ENCODE measurements at regions not wholly inside any gene's neighbourhood (a gene's known extent, or its start where the extent isn't known, plus 50 kb on each side); places are given as distances from the start of the nearest gene placed in this dataset.

GRCh38 chr4:35986537-35986936, 257.8 kb downstream of the ARAP2 start:
- no peak for TF ChIP-seq CTCF (IDR thresholded peaks at IDR 0.05; ENCODE audit: insufficient read depth, low read length, poor library complexity, severe bottlenecking)
- no peak for DNase-seq (ENCODE audit: low read depth)
- no peak overlapping the region for H3K4me3 ChIP-seq (ENCODE audit: low read depth, low read length)
- no peaks in the 10 kb centered on the region for H3K36me3 ChIP-seq (ENCODE audit: control insufficient read depth, insufficient read depth, low read length)
- no peaks in the 10 kb centered on the region for H3K27me3 ChIP-seq (ENCODE audit: control insufficient read depth, insufficient read depth, low read length)

- DNase-seq (ENCODE audit: low read depth) = no peak
- TF ChIP-seq CTCF (IDR thresholded peaks at IDR 0.05; ENCODE audit: insufficient read depth, low read length, poor library complexity, severe bottlenecking) = no peak
- H3K4me3 ChIP-seq (ENCODE audit: low read depth, low read length) = no peak overlapping the region
Observed at GRCh38 chr4:35993606-35994005, 250.7 kb downstream of the ARAP2 start.

GRCh38 chr4:36000941-36001557, 243.3 kb downstream of the ARAP2 start:
- H3K36me3 ChIP-seq (ENCODE audit: control insufficient read depth, insufficient read depth, low read length) = no peaks in the 10 kb centered on the region
- no peak for TF ChIP-seq CTCF (IDR thresholded peaks at IDR 0.05; ENCODE audit: insufficient read depth, low read length, poor library complexity, severe bottlenecking)
- no peak for DNase-seq (ENCODE audit: low read depth)
- no peak overlapping the region for H3K4me3 ChIP-seq (ENCODE audit: low read depth, low read length)
- H3K27me3 ChIP-seq (ENCODE audit: control insufficient read depth, insufficient read depth, low read length) = no peaks in the 10 kb centered on the region

More at GRCh38 chr4:35993606-35994005, 250.7 kb downstream of the ARAP2 start:
- no peaks in the 10 kb centered on the region for H3K36me3 ChIP-seq (ENCODE audit: control insufficient read depth, insufficient read depth, low read length)
- no peaks in the 10 kb centered on the region for H3K27me3 ChIP-seq (ENCODE audit: control insufficient read depth, insufficient read depth, low read length)

GRCh38 chr4:36003051-36003450, 241.3 kb downstream of the ARAP2 start:
- Histone ChIP-seq H3K36me3 (ENCODE audit: control insufficient read depth, insufficient read depth, low read length) (no peaks in the 10 kb centered on the region), H3K27me3 (ENCODE audit: control insufficient read depth, insufficient read depth, low read length) (no peaks in the 10 kb centered on the region), H3K4me3 (ENCODE audit: low read depth, low read length) (no peak overlapping the region)
- DNase-seq (ENCODE audit: low read depth) = no peak
- TF ChIP-seq CTCF (IDR thresholded peaks at IDR 0.05; ENCODE audit: insufficient read depth, low read length, poor library complexity, severe bottlenecking) = no peak

- Histone ChIP-seq H3K27me3 (ENCODE audit: control insufficient read depth, insufficient read depth, low read length) (no peaks in the 10 kb centered on the region), H3K4me3 (ENCODE audit: low read depth, low read length) (no peak overlapping the region), H3K36me3 (ENCODE audit: control insufficient read depth, insufficient read depth, low read length) (no peaks in the 10 kb centered on the region)
- no peak for TF ChIP-seq CTCF (IDR thresholded peaks at IDR 0.05; ENCODE audit: insufficient read depth, low read length, poor library complexity, severe bottlenecking)
- no peak for DNase-seq (ENCODE audit: low read depth)
Observed at GRCh38 chr4:36004204-36004851, 240.0 kb downstream of the ARAP2 start.

GRCh38 chr4:36006226-36006625, 238.1 kb downstream of the ARAP2 start:
- Histone ChIP-seq H3K4me3 (ENCODE audit: low read depth, low read length) (no peak overlapping the region), H3K36me3 (ENCODE audit: control insufficient read depth, insufficient read depth, low read length) (no peaks in the 10 kb centered on the region), H3K27me3 (ENCODE audit: control insufficient read depth, insufficient read depth, low read length) (no peaks in the 10 kb centered on the region)
- no peak for DNase-seq (ENCODE audit: low read depth)
- TF ChIP-seq CTCF (IDR thresholded peaks at IDR 0.05; ENCODE audit: insufficient read depth, low read length, poor library complexity, severe bottlenecking) = no peak

Measured in kidney epithelial cell (primary cell).